ENCODE measurements at regions not wholly inside any gene's neighbourhood (a gene's known extent, or its start where the extent isn't known, plus 50 kb on each side); places are given as distances from the start of the nearest gene placed in this dataset.

- no peak for DNase-seq (ENCODE audit: low read depth)
- no peak for TF ChIP-seq CTCF (IDR thresholded peaks at IDR 0.05; ENCODE audit: low read length, missing control alignments)
- no peak overlapping the region for H3K4me3 ChIP-seq (replicated peaks; ENCODE audit: low read depth, low read length)
Measured at GRCh38 chr9:30574355-30575151, 1809.9 kb upstream of the ACO1 start.

- H3K4me3 ChIP-seq (replicated peaks; ENCODE audit: low read depth, low read length), result no peak overlapping the region
- TF ChIP-seq CTCF (IDR thresholded peaks at IDR 0.05; ENCODE audit: low read length, missing control alignments), result no peak
- no peak for DNase-seq (ENCODE audit: low read depth)
Measured at GRCh38 chr9:30575218-30575617, 1809.2 kb upstream of the ACO1 start.

GRCh38 chr9:30575691-30576090 is 1808.8 kb upstream of the ACO1 start:
- TF ChIP-seq CTCF (IDR thresholded peaks at IDR 0.05; ENCODE audit: low read length, missing control alignments), result no peak
- no peak for DNase-seq (ENCODE audit: low read depth)
- H3K4me3 ChIP-seq (replicated peaks; ENCODE audit: low read depth, low read length), result no peak overlapping the region

- DNase-seq (ENCODE audit: low read depth), result no peak
- no peak overlapping the region for H3K4me3 ChIP-seq (replicated peaks; ENCODE audit: low read depth, low read length)
- no peak for TF ChIP-seq CTCF (IDR thresholded peaks at IDR 0.05; ENCODE audit: low read length, missing control alignments)
Measured at GRCh38 chr9:30579810-30580209, 1804.6 kb upstream of the ACO1 start.

- DNase-seq (ENCODE audit: low read depth), result no peak
- H3K4me3 ChIP-seq (replicated peaks; ENCODE audit: low read depth, low read length), result no peak overlapping the region
- TF ChIP-seq CTCF (IDR thresholded peaks at IDR 0.05; ENCODE audit: low read length, missing control alignments), result no peak
Measured at GRCh38 chr9:30582240-30582639, 1802.2 kb upstream of the ACO1 start.

GRCh38 chr9:30584559-30584958 is 1799.9 kb upstream of the ACO1 start:
- DNase-seq (ENCODE audit: low read depth), result peak; percentile 44
- TF ChIP-seq CTCF (IDR thresholded peaks at IDR 0.05; ENCODE audit: low read length, missing control alignments), result no peak
- no peak overlapping the region for H3K4me3 ChIP-seq (replicated peaks; ENCODE audit: low read depth, low read length)

- no peak for TF ChIP-seq CTCF (IDR thresholded peaks at IDR 0.05; ENCODE audit: low read length, missing control alignments)
- no peak overlapping the region for H3K4me3 ChIP-seq (replicated peaks; ENCODE audit: low read depth, low read length)
- no peak for DNase-seq (ENCODE audit: low read depth)
Measured at GRCh38 chr9:30591461-30591860, 1793.0 kb upstream of the ACO1 start.

All from fibroblast of pulmonary artery (primary cell).